ENCODE measurements at regions not wholly inside any gene's neighbourhood (a gene's known extent, or its start where the extent isn't known, plus 50 kb on each side); places are given as distances from the start of the nearest gene placed in this dataset.

GRCh38 chr2:88925770-88926462, 234.4 kb downstream of the RPIA start:
- TF ChIP-seq, protein P1, sequence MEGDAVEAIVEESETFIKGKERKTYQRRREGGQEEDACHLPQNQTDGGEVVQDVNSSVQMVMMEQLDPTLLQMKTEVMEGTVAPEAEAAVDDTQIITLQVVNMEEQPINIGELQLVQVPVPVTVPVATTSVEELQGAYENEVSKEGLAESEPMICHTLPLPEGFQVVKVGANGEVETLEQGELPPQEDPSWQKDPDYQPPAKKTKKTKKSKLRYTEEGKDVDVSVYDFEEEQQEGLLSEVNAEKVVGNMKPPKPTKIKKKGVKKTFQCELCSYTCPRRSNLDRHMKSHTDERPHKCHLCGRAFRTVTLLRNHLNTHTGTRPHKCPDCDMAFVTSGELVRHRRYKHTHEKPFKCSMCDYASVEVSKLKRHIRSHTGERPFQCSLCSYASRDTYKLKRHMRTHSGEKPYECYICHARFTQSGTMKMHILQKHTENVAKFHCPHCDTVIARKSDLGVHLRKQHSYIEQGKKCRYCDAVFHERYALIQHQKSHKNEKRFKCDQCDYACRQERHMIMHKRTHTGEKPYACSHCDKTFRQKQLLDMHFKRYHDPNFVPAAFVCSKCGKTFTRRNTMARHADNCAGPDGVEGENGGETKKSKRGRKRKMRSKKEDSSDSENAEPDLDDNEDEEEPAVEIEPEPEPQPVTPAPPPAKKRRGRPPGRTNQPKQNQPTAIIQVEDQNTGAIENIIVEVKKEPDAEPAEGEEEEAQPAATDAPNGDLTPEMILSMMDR (conservative IDR thresholded peaks at IDR 0.05; ENCODE audit: low read length), result no peak
- TF ChIP-seq EZH2phosphoT487 (IDR thresholded peaks at IDR 0.05; ENCODE audit: borderline replicate concordance, low read depth, low read length), result no peak

All from OCI-LY7 (cell line).